ENCODE measurements at regions not wholly inside any gene's neighbourhood (a gene's known extent, or its start where the extent isn't known, plus 50 kb on each side); places are given as distances from the start of the nearest gene placed in this dataset.

DNA sequence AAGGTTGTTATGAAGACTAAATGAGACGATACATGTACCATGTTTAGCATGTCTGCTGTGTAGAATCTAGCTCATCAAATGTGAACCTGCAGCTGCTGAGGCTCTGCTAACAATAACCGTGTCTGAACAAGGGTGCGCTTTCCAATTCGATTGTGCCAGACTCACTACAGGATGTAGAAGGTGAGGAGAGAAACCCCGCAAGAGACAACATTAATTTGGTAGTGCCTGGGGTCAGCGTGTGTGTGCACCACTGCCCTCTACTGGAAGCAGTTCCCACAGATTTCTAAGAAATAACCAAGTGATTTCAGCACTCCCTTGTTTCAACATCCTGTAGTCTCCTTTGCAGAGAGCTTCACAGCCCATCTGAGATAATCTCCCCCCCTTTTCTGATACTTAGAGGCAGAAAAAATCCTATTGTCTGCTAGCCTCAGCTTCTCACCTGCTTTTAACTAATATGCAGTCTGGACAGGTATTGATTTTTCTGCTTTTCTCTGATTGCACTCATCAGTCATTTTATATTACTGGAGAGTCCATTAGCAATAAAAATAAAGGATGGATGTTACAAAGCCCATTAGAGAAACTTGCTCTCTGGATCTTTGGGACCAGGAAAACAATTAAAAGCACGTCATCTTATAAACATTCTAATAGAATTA lies 96.7 kb upstream of the BACH2 start:
- peak; percentile 44 for DNase-seq (ENCODE audit: low spot score)
- TF ChIP-seq, protein P1, sequence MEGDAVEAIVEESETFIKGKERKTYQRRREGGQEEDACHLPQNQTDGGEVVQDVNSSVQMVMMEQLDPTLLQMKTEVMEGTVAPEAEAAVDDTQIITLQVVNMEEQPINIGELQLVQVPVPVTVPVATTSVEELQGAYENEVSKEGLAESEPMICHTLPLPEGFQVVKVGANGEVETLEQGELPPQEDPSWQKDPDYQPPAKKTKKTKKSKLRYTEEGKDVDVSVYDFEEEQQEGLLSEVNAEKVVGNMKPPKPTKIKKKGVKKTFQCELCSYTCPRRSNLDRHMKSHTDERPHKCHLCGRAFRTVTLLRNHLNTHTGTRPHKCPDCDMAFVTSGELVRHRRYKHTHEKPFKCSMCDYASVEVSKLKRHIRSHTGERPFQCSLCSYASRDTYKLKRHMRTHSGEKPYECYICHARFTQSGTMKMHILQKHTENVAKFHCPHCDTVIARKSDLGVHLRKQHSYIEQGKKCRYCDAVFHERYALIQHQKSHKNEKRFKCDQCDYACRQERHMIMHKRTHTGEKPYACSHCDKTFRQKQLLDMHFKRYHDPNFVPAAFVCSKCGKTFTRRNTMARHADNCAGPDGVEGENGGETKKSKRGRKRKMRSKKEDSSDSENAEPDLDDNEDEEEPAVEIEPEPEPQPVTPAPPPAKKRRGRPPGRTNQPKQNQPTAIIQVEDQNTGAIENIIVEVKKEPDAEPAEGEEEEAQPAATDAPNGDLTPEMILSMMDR (IDR thresholded peaks at IDR 0.05; ENCODE audit: extremely low read depth, missing control alignments): peak; percentile 28

DNA sequence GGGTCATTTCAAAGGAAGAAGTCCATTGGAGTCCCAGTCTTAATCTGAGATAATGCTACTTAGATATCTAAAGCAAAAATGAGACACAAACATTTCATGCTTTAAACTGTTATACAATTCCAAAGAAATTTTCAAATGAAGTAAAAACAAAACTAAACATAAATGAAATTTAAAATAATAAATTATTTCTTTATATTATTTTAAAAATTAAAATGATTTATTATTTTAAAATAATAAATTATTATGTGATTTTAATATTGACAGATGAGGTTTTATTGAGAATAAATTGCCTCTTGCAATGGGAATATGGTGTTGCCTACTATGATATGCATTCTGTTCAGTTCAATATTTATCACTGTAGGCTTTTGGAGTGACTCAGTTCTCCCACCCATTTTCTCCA lies 93.7 kb upstream of the BACH2 start:
- TF ChIP-seq, protein P1 (IDR thresholded peaks at IDR 0.05; ENCODE audit: extremely low read depth, missing control alignments): no peak
- no peak for DNase-seq (ENCODE audit: low spot score)

DNA sequence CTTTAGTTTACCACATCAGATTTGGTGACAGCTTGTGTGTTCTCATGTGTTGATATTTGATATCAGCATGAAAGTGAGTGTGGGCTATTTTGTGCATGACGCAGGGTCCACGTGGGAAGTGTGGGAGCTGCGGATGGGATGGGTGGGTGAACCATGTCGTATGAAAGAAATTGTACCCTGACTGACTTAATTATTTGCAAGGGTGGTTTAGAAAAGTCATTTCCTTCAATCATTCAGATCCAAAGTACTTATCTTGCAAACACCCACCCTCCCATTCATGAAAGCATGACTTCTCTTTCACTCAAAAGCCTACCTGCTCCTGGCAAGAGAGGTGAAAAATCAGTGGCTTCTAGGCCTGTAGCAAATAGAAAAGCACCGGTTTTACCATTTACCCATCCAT lies 91.8 kb upstream of the BACH2 start:
- no peak for DNase-seq (ENCODE audit: low spot score)
- TF ChIP-seq, protein P1 (IDR thresholded peaks at IDR 0.05; ENCODE audit: extremely low read depth, missing control alignments): no peak

DNA sequence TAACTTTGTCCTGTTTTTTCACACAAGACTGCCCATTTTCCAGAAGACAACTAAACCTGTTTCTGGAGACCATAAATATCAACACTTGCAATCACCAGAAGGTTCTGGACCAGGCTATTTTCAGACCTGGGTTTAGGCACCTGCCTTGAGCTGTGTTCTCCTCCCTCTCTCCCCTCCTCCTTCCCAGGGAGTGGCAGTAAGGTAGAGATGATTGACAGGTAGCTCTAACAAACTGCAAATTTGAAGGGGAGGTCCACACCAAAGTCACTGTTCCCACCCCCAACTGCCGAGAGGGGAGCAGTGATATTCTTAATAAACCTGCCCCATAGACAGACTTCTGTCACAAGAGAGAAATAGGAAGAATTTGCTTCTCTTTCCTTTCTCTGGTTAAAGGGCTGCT lies 91.2 kb upstream of the BACH2 start:
- TF ChIP-seq, protein P1 (IDR thresholded peaks at IDR 0.05; ENCODE audit: extremely low read depth, missing control alignments): no peak
- no peak for DNase-seq (ENCODE audit: low spot score)

DNA sequence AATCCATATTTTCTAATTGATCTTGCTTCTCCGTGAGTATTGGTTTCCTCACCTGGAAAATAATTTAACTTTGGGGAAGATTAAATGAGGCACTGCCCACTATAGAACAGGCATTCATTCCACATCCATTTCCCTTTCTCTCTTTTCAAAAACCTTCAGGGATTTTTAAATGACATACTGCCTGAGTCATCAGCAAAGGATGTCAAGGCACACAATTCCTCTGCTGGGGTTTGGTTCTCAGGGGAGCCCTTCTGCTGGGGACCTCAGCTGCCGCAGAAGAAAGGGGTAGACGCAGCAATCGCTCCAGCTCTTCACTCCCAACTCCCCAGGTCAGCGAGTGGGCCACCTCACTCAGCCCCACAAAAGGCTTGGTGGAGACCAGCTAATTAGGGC lies 90.7 kb upstream of the BACH2 start:
- no peak for DNase-seq (ENCODE audit: low spot score)
- TF ChIP-seq, protein P1 (IDR thresholded peaks at IDR 0.05; ENCODE audit: extremely low read depth, missing control alignments): no peak

DNA sequence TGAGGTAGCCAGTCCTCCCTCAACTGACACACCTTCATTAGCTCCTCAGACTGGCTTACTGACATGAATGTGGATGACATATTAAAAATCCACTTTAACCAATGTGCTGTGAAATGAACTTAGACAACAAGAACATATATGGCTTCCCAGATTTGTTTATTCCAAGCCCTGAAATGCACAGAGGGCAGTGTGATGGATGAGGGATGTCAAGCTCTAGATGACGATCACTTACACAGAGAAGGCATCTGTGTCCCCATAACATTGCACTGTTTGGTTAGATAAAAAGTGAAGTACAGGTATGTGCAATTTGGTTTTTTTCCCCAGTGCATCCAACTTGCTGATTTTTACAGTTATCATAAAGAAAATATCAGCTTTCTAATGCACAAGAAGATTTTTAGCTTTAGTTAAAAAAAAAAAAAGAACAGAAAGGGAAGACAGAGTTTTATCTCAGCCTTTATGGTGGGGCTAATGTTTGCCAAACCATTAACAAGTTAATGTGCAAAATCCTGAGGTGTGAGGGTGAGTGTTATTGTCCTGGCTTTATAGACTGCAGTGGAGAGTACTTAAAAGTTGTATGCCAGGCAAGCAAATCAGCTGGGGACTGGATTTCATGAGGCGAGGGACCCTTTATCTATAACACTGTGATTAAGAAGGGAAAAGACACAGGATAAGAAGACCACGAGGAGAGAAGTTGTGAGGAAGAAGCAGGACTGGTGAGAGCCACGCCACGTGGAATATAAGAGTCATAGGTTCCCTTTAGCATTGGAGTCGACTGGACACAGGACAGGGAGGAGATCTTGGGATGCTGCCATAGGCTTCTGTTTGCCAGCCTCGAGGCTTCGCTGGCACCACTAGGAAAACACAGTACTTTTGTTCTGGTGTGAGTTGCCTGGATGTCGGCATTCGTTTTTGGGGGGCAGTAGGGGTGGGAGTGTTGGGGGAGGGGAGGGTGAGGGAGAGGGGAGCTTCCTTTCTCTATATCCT lies 90.0 kb upstream of the BACH2 start:
- DNase-seq (ENCODE audit: low spot score): no peak
- TF ChIP-seq, protein P1 (IDR thresholded peaks at IDR 0.05; ENCODE audit: extremely low read depth, missing control alignments): no peak

DNA sequence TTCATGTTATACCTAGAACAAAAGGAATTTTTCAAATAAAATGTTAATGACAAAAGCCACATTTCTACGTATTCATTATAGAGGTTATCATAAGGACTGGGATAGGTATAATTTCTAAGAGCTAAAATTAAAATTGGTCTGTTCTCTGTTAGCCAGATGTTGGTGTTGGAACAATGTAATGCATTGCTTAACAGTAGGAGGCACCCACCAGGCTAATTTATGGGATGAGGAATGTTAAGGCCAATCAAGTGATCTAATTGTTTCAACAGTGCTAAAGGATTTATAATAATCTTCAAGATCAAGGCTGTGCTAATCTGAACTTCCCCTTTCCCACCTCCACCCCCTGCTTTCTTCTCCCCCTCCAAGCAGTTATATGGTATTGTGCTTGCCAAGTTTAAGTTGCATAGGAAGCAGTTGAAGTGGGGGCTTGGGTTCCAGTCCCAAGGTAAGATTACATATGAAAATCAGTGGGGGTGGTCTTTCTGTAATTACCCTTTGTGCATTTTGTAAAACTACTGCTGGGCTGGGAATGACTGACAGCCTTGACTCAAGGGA lies 89.2 kb upstream of the BACH2 start:
- no peak for DNase-seq (ENCODE audit: low spot score)
- TF ChIP-seq, protein P1 (IDR thresholded peaks at IDR 0.05; ENCODE audit: extremely low read depth, missing control alignments): no peak

All from GM20000 (cell line).